Endothelial cell (in vitro differentiated cells): ENCODE measurements at regions not wholly inside any gene's neighbourhood (a gene's known extent, or its start where the extent isn't known, plus 50 kb on each side); places are given as distances from the start of the nearest gene placed in this dataset.

Experiments
- DNase-seq: peaks from one replicate; pipeline ENCODE4 v3.0.0; 2021; ENCODE audit warnings: low spot score
- H3K27ac Mint-ChIP-seq: one replicate; pipeline ENCODE4 v1.8.0; 2021; ENCODE audit warnings: mixed read lengths, inconsistent platforms; ENCODE audit not compliant: unreplicated experiment
- H3K27me3 Mint-ChIP-seq: one replicate; pipeline ENCODE4 v1.8.0; 2021; ENCODE audit warnings: mild to moderate bottlenecking, moderate library complexity, mixed read lengths, inconsistent platforms; ENCODE audit not compliant: unreplicated experiment
- H3K36me3 Mint-ChIP-seq: one replicate; pipeline ENCODE4 v1.8.0; 2021; ENCODE audit warnings: mild to moderate bottlenecking, low read depth, mixed read lengths, inconsistent platforms; ENCODE audit not compliant: unreplicated experiment
- H3K4me1 Mint-ChIP-seq: one replicate; pipeline ENCODE4 v1.8.0; 2021; ENCODE audit warnings: mild to moderate bottlenecking, mixed read lengths, inconsistent platforms; ENCODE audit not compliant: unreplicated experiment
- H3K4me3 Mint-ChIP-seq: one replicate; pipeline ENCODE4 v1.8.0; 2021; ENCODE audit warnings: mild to moderate bottlenecking, mixed read lengths, inconsistent platforms; ENCODE audit not compliant: unreplicated experiment
- H3K9me3 Mint-ChIP-seq: one replicate; pipeline ENCODE4 v1.8.0; 2021; ENCODE audit warnings: mixed read lengths, inconsistent platforms; ENCODE audit not compliant: unreplicated experiment
- CTCF ChIP-seq: fragments of 200-600 bp; sonication (generic); IDR thresholded peaks from one replicate; pipeline ENCODE4 v1.5.0; 2021; ENCODE audit warnings: antibody characterized with exemption; ENCODE audit not compliant: unreplicated experiment

DNA sequence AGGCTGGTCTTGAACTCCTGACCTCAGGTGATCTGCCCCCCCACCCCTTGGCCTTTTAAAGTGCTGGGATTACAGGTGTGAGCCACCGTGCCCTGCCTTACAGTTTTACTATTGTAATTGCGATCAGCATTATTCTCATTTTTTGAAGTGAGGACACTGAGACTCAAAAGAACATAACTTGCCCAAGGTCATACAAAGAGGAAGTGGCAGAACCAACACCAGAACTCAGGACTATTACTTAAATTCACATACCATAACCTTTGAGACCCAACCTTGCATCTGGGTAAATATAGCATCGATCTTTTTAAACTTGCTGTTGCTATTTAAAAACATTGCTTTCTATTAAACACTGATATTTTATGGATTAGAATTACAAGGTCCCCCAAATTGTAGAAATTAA lies 54.2 kb downstream of the FOXI1 start:
- DNase-seq, result no peak
- H3K27ac Mint-ChIP-seq, result no peak overlapping the region
- H3K9me3 Mint-ChIP-seq, result no peaks in the 10 kb centered on the region
- TF ChIP-seq CTCF, result no peak
- H3K27me3 Mint-ChIP-seq, result no peaks in the 10 kb centered on the region
- H3K4me1 Mint-ChIP-seq, result peaks cover 18% of the 10 kb centered on the region
- no peak overlapping the region for H3K4me3 Mint-ChIP-seq
- no peaks in the 10 kb centered on the region for H3K36me3 Mint-ChIP-seq

DNA sequence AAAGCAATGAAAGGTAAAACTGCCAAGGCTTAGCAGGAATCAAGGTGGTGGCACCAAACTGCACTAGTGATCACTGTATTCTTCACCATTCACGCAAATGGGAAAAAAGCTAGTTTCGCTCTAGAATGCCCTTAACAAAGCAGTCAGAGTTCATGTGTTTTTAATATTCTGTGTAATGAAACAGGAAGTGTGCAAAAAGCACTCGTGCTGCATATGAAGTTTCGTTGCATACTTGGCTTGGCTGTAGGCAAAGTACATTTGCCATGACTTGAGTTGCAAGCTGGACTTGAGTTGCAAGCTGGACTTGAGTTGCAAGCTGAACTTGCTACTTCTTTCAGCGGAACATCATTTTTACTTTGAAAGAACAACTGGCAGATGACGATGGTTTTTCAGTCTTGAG lies 55.4 kb downstream of the FOXI1 start:
- no peak for TF ChIP-seq CTCF
- no peak for DNase-seq
- Mint-ChIP-seq H3K27me3 (no peaks in the 10 kb centered on the region), H3K4me3 (no peak overlapping the region), H3K27ac (no peak overlapping the region), H3K36me3 (no peaks in the 10 kb centered on the region), H3K4me1 (peaks cover 16% of the 10 kb centered on the region), H3K9me3 (no peaks in the 10 kb centered on the region)

- H3K9me3 Mint-ChIP-seq, result no peaks in the 10 kb centered on the region
- peaks cover 26% of the 10 kb centered on the region for H3K4me1 Mint-ChIP-seq
- H3K36me3 Mint-ChIP-seq, result no peaks in the 10 kb centered on the region
- DNase-seq, result no peak
- no peak overlapping the region for H3K27ac Mint-ChIP-seq
- no peaks in the 10 kb centered on the region for H3K27me3 Mint-ChIP-seq
- H3K4me3 Mint-ChIP-seq, result no peak overlapping the region
- no peak for TF ChIP-seq CTCF
These were observed 57.1 kb downstream of the FOXI1 start for GRCh38 chr5:170162631-170163321.

- Mint-ChIP-seq H3K36me3 (no peaks in the 10 kb centered on the region), H3K27ac (no peak overlapping the region), H3K27me3 (no peaks in the 10 kb centered on the region), H3K4me3 (no peak overlapping the region), H3K9me3 (no peaks in the 10 kb centered on the region), H3K4me1 (peaks cover 38% of the 10 kb centered on the region)
- TF ChIP-seq CTCF, result no peak
- DNase-seq, result no peak
These were observed 58.4 kb downstream of the FOXI1 start for GRCh38 chr5:170164087-170164486.

DNA sequence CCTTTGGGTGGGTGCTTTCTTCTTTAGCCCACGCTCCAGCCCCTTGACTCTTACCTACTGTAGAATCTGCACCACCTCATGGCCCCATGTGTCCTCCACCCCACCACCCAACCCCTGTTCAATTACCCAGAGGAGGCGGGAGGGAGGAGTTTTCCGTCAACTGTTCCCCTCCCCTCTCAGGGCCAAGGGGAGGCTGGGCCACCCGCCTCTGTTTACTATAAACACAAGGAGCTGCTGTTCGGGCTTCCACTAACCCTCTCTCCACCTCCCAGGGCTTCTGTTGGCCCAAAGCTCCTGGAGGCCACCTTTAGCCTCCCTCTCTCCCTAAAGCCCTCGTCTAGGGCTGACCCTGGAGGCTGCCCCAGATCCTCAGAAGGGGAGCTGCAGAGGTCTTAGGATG lies 59.2 kb downstream of the FOXI1 start:
- Mint-ChIP-seq H3K9me3 (no peaks in the 10 kb centered on the region), H3K27ac (no peak overlapping the region)

More for the DNA sequence above, 59.2 kb downstream of the FOXI1 start:
- Mint-ChIP-seq H3K36me3 (no peaks in the 10 kb centered on the region), H3K4me3 (no peak overlapping the region), H3K27me3 (no peaks in the 10 kb centered on the region), H3K4me1 (peaks cover 46% of the 10 kb centered on the region)
- no peak for DNase-seq
- TF ChIP-seq CTCF, result no peak
